ENCODE measurements at regions not wholly inside any gene's neighbourhood (a gene's known extent, or its start where the extent isn't known, plus 50 kb on each side); places are given as distances from the start of the nearest gene placed in this dataset.

DNA sequence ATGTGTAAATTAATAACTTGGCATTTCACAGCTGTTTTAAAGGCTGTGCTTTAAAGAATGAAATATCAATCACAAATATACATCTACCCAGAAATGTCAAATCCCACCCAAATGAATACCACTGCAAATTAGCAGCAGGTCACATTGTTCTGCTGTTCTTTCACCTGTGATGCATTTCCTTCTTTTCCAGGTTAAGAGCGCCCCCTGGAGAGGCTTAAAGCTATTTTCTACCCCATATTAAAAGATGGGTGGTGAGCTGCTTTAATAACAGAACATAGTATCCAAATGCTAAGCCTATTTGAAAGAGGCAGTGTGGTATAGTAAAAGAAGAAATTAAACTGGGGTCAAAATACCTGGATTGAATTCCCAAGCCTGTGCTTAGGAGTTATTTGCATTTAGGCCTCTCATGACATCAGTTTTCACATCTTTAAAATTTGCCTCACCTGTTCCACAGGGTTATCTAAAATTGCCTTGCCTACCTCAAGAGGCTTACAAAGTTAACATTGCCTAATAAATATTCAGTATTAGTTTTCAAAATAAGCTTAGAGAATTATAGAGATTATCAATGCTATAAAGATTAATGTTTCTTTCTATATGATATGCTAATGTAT, 396.9 kb upstream of the SLITRK5 start:
- no peak for TF ChIP-seq POLR2AphosphoS5 (IDR thresholded peaks at IDR 0.05; ENCODE audit: borderline replicate concordance, low read depth, low read length)
- TF ChIP-seq EZH2 (IDR thresholded peaks at IDR 0.05): no peak
- no peak for TF ChIP-seq FOXP2 (optimal IDR thresholded peaks at IDR 0.05; ENCODE audit: control extremely low read depth, extremely low read length, insufficient read depth)
- Histone ChIP-seq H3K4me3 (no peak overlapping the region), H3K27ac (no peak overlapping the region), H3K9me3 (ENCODE audit: low read depth, low read length) (no peaks in the 10 kb centered on the region), H3K9ac (ENCODE audit: insufficient read length) (no peak overlapping the region), H3K36me3 (ENCODE audit: insufficient read depth, low read length) (no peaks in the 10 kb centered on the region)
- DNase-seq (ENCODE audit: low read depth, low spot score): peak; percentile 22

DNA sequence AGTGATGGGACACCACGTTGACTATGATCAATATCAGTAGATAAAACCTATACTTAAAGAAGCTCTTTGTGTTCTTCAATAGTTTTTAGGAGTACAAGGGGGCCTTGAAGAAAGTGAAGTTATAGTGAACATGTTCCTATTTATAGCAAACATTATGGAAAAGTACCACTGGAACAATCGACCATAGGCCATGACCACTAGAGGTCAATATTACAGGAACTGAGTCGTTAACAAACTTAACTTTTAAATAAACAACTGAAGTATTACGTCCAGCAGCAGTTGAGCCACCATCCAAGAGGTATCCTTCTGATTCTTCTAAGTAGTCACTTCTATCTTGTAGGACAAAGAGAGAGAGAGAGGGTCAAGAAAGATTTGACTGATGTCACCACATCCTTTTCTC, 391.0 kb upstream of the SLITRK5 start:
- H3K9ac ChIP-seq (ENCODE audit: insufficient read length): no peak overlapping the region
- H3K27ac ChIP-seq: no peak overlapping the region
- H3K4me3 ChIP-seq: no peak overlapping the region
- no peak for DNase-seq (ENCODE audit: low read depth, low spot score)
- no peaks in the 10 kb centered on the region for H3K36me3 ChIP-seq (ENCODE audit: insufficient read depth, low read length)
- H3K9me3 ChIP-seq (ENCODE audit: low read depth, low read length): no peaks in the 10 kb centered on the region
- TF ChIP-seq POLR2AphosphoS5 (IDR thresholded peaks at IDR 0.05; ENCODE audit: borderline replicate concordance, low read depth, low read length): no peak
- no peak for TF ChIP-seq FOXP2 (optimal IDR thresholded peaks at IDR 0.05; ENCODE audit: control extremely low read depth, extremely low read length, insufficient read depth)
- no peak for TF ChIP-seq EZH2 (IDR thresholded peaks at IDR 0.05)

DNA sequence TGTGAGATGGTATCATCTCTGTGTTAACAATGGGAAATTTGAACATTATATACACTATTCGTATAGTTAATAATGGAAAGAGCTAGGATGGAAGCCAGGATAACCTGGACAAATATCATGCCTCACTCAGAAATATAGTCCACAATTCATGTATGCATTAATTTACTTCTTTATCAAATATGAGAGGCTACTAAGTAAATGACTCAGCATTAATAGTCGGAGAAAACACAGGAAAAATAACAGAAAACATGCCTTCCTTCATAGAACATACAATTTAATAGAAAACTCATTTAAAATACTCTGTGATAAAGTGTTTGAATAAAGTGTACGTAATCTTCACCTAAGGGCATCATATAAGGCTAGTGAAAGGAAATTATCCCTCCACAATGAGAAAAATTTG, 383.4 kb upstream of the SLITRK5 start:
- Histone ChIP-seq H3K36me3 (ENCODE audit: insufficient read depth, low read length) (no peaks in the 10 kb centered on the region), H3K9me3 (ENCODE audit: low read depth, low read length) (no peaks in the 10 kb centered on the region), H3K4me3 (no peak overlapping the region), H3K9ac (ENCODE audit: insufficient read length) (no peak overlapping the region), H3K27ac (no peak overlapping the region)
- no peak for TF ChIP-seq FOXP2 (optimal IDR thresholded peaks at IDR 0.05; ENCODE audit: control extremely low read depth, extremely low read length, insufficient read depth)
- TF ChIP-seq POLR2AphosphoS5 (IDR thresholded peaks at IDR 0.05; ENCODE audit: borderline replicate concordance, low read depth, low read length): no peak
- TF ChIP-seq EZH2 (IDR thresholded peaks at IDR 0.05): no peak
- DNase-seq (ENCODE audit: low read depth, low spot score): no peak

DNA sequence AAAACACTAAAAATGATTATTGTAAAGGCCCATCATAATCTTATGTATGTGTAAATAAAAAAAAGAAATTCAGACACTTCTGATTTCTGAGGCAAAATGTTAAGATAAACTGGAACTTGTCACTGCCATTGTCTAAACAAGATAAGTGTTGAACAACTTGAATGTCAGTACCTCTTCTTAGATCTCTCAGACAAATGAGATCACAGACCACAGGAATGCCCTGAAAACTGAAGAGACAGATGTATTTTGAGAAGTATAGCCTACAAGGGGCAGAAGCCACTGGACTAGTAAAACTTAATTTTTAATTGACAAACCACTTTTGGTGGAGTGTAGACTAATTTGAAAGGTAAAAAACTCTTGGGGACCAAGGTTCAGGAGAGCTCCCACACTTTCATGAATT, 375.5 kb upstream of the SLITRK5 start:
- no peak for TF ChIP-seq POLR2AphosphoS5 (IDR thresholded peaks at IDR 0.05; ENCODE audit: borderline replicate concordance, low read depth, low read length)
- TF ChIP-seq EZH2 (IDR thresholded peaks at IDR 0.05): no peak
- TF ChIP-seq FOXP2 (optimal IDR thresholded peaks at IDR 0.05; ENCODE audit: control extremely low read depth, extremely low read length, insufficient read depth): no peak
- H3K9me3 ChIP-seq (ENCODE audit: low read depth, low read length): no peaks in the 10 kb centered on the region
- DNase-seq (ENCODE audit: low read depth, low spot score): no peak

DNA sequence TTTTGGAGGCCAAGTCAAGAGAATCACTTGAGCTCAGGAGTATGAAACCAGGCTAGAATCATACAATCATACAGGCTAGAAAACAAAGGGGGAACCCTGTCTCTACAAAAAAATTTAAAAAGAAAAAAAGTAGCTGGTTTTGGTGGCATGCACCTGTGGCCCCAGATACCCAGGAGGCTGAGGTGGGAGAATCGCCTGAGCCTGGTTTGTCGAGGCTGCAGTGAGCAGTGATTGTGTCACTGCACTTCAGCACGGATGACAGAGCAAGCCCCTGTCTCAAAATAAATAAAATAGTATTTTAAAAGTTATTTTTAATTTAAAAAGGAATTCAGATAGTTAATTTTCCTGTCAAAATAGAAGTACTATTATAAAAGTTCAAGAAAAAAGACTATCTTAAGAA, 369.1 kb upstream of the SLITRK5 start:
- TF ChIP-seq POLR2AphosphoS5 (IDR thresholded peaks at IDR 0.05; ENCODE audit: borderline replicate concordance, low read depth, low read length): no peak
- TF ChIP-seq FOXP2 (optimal IDR thresholded peaks at IDR 0.05; ENCODE audit: control extremely low read depth, extremely low read length, insufficient read depth): no peak
- TF ChIP-seq EZH2 (IDR thresholded peaks at IDR 0.05): no peak
- Histone ChIP-seq H3K27ac (no peak overlapping the region), H3K36me3 (ENCODE audit: insufficient read depth, low read length) (no peaks in the 10 kb centered on the region), H3K9ac (ENCODE audit: insufficient read length) (no peak overlapping the region), H3K9me3 (ENCODE audit: low read depth, low read length) (no peaks in the 10 kb centered on the region), H3K4me3 (no peak overlapping the region)
- DNase-seq (ENCODE audit: low read depth, low spot score): no peak

More for the DNA sequence above, 375.5 kb upstream of the SLITRK5 start:
- Histone ChIP-seq H3K27ac (no peak overlapping the region), H3K9ac (ENCODE audit: insufficient read length) (no peak overlapping the region), H3K36me3 (ENCODE audit: insufficient read depth, low read length) (no peaks in the 10 kb centered on the region), H3K4me3 (no peak overlapping the region)

DNA sequence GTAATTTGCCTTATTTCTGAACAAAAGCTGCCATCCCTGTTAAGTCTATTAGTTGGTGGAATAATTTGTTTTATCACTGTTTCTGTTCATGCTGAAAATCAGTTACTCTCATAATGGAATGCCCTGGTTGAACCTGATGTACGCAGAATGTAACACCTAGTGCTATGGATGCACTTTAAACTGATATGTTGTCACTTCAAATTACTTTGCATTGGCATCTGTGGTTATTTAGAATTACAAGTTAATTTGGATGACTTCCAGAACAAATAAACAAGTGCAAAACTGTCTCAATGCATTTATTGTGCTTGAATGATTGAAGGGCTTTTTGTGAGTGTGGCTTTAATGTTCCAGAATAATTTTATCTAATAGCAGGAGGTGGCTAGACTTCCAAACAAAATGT, 368.2 kb upstream of the SLITRK5 start:
- H3K9me3 ChIP-seq (ENCODE audit: low read depth, low read length): no peaks in the 10 kb centered on the region
- no peak for DNase-seq (ENCODE audit: low read depth, low spot score)
- TF ChIP-seq FOXP2 (optimal IDR thresholded peaks at IDR 0.05; ENCODE audit: control extremely low read depth, extremely low read length, insufficient read depth) (no peak), POLR2AphosphoS5 (IDR thresholded peaks at IDR 0.05; ENCODE audit: borderline replicate concordance, low read depth, low read length) (no peak), EZH2 (IDR thresholded peaks at IDR 0.05) (no peak)
- no peak overlapping the region for H3K4me3 ChIP-seq
- no peak overlapping the region for H3K9ac ChIP-seq (ENCODE audit: insufficient read length)
- H3K36me3 ChIP-seq (ENCODE audit: insufficient read depth, low read length): no peaks in the 10 kb centered on the region
- no peak overlapping the region for H3K27ac ChIP-seq

DNA sequence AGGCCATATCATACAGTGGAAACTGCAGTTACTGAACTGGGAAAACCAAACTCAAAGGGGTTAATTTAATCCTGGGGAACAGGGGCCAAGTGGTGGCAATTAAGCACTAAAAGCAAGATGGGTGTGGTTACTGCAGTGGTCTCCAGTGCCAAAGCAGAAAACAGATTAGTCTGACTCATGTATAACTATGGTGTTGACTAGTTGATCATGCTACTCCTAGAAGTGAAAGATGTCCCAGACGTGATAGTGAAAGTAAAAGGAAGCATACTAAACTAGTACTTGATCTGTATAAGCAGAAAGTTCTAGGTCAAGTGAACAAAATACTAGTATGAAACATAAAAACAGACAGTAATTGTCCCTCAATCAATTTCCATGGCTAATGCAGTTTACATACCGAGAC, 360.0 kb upstream of the SLITRK5 start:
- no peak for DNase-seq (ENCODE audit: low read depth, low spot score)
- no peaks in the 10 kb centered on the region for H3K36me3 ChIP-seq (ENCODE audit: insufficient read depth, low read length)
- no peak overlapping the region for H3K4me3 ChIP-seq
- no peak overlapping the region for H3K9ac ChIP-seq (ENCODE audit: insufficient read length)
- TF ChIP-seq EZH2 (IDR thresholded peaks at IDR 0.05) (no peak), POLR2AphosphoS5 (IDR thresholded peaks at IDR 0.05; ENCODE audit: borderline replicate concordance, low read depth, low read length) (no peak), FOXP2 (optimal IDR thresholded peaks at IDR 0.05; ENCODE audit: control extremely low read depth, extremely low read length, insufficient read depth) (no peak)
- H3K27ac ChIP-seq: no peak overlapping the region
- H3K9me3 ChIP-seq (ENCODE audit: low read depth, low read length): no peaks in the 10 kb centered on the region

DNA sequence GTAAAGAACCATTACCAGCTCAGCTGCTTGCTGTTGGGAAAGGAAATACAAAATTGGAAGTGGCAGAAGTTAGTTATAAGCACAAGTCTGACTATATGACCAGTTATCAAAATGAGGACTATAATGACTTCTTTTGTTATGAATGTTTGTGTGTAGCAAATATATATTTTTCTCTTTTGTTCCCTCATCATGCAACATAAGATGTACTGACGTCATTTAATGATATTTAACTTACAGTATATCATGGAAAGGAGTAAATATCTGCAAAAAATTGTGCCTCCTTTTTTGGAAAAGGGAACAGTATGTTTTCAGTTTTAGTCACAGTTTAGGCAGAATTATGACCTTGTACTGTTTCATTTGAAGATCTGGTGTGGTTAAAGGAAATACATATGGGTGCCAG, 356.3 kb upstream of the SLITRK5 start:
- TF ChIP-seq EZH2 (IDR thresholded peaks at IDR 0.05): no peak
- TF ChIP-seq FOXP2 (optimal IDR thresholded peaks at IDR 0.05; ENCODE audit: control extremely low read depth, extremely low read length, insufficient read depth): no peak
- no peak for TF ChIP-seq POLR2AphosphoS5 (IDR thresholded peaks at IDR 0.05; ENCODE audit: borderline replicate concordance, low read depth, low read length)

DNA sequence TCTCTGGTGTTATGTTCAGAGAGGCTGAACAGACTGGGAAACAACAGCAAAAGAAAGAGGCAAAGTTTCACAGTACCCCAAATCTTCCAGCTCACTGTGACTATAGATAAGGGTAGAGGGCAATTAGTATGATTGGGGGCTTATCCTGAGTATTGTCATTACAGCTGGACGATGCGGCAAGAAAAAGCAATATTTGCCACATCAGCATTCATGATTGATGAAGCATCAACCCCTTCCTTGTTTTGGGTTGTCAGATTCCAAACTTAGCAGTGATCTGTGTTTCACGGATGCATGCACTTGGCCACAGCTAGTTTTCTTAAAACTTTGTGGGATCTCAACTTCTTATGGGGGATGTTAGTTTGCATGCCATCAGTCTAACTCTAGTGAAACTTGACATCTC, 348.8 kb upstream of the SLITRK5 start:
- no peaks in the 10 kb centered on the region for H3K9me3 ChIP-seq (ENCODE audit: low read depth, low read length)
- no peak overlapping the region for H3K9ac ChIP-seq (ENCODE audit: insufficient read length)
- DNase-seq (ENCODE audit: low read depth, low spot score): no peak
- H3K27ac ChIP-seq: no peak overlapping the region
- TF ChIP-seq EZH2 (IDR thresholded peaks at IDR 0.05) (no peak), POLR2AphosphoS5 (IDR thresholded peaks at IDR 0.05; ENCODE audit: borderline replicate concordance, low read depth, low read length) (no peak), FOXP2 (optimal IDR thresholded peaks at IDR 0.05; ENCODE audit: control extremely low read depth, extremely low read length, insufficient read depth) (no peak)
- no peak overlapping the region for H3K4me3 ChIP-seq
- H3K36me3 ChIP-seq (ENCODE audit: insufficient read depth, low read length): no peaks in the 10 kb centered on the region

More for the DNA sequence above, 356.3 kb upstream of the SLITRK5 start:
- no peaks in the 10 kb centered on the region for H3K36me3 ChIP-seq (ENCODE audit: insufficient read depth, low read length)
- no peak overlapping the region for H3K27ac ChIP-seq
- no peaks in the 10 kb centered on the region for H3K9me3 ChIP-seq (ENCODE audit: low read depth, low read length)
- no peak for DNase-seq (ENCODE audit: low read depth, low spot score)
- H3K9ac ChIP-seq (ENCODE audit: insufficient read length): no peak overlapping the region
- no peak overlapping the region for H3K4me3 ChIP-seq

All from SK-N-MC (cell line).